ENCODE measurements at regions not wholly inside any gene's neighbourhood (a gene's known extent, or its start where the extent isn't known, plus 50 kb on each side); places are given as distances from the start of the nearest gene placed in this dataset.

GRCh38 chr18:73214970-73215369, 347.2 kb upstream of the NETO1 start:
- Histone ChIP-seq H3T11ph (ENCODE audit: low read length) (no peak overlapping the region), H2BK20ac (ENCODE audit: low read depth, low read length, poor library complexity, severe bottlenecking) (no peak overlapping the region), H3K23ac (ENCODE audit: insufficient read length, low read depth, low read length) (no peak overlapping the region), H3K27me3 (ENCODE audit: insufficient read depth, low read length) (no peaks in the 10 kb centered on the region), H3K14ac (ENCODE audit: insufficient read depth, low read length) (no peak overlapping the region), H3K56ac (ENCODE audit: insufficient read length, low read depth, low read length) (no peak overlapping the region), H3K79me1 (ENCODE audit: insufficient read depth, low read depth, low read length, poor library complexity, severe bottlenecking) (no peaks in the 10 kb centered on the region), H3K4ac (ENCODE audit: low read depth, low read length) (no peak overlapping the region), H3K9ac (ENCODE audit: extremely low read depth, insufficient read length, low read length) (no peak overlapping the region), H2AFZ (ENCODE audit: low read length) (no peak overlapping the region), H2BK15ac (ENCODE audit: low read depth, low read length) (no peak overlapping the region), H2BK12ac (ENCODE audit: insufficient read length, low read depth, low read length) (no peak overlapping the region), H2AK5ac (ENCODE audit: insufficient read length, low read length) (no peak overlapping the region), H3K4me2 (ENCODE audit: insufficient read depth, insufficient read length, low read length) (no peak overlapping the region), H2BK120ac (ENCODE audit: low read depth, low read length, poor library complexity, severe bottlenecking) (no peak overlapping the region), H3K9me3 (ENCODE audit: control insufficient read depth, low read depth, low read length) (peaks cover 7% of the 10 kb centered on the region), H2BK5ac (ENCODE audit: insufficient read length, low read length) (no peak overlapping the region), H3K18ac (ENCODE audit: insufficient read length, low read depth, low read length) (no peak overlapping the region), H3K23me2 (ENCODE audit: insufficient read length, low read depth, low read length, poor library complexity, severe bottlenecking) (no peaks in the 10 kb centered on the region), H3K79me2 (ENCODE audit: insufficient read depth, low read length) (no peaks in the 10 kb centered on the region), H4K20me1 (ENCODE audit: control insufficient read depth, insufficient read depth, insufficient read length) (no peaks in the 10 kb centered on the region), H4K5ac (ENCODE audit: insufficient read length, low read depth, low read length) (no peak overlapping the region), H4K8ac (replicated peaks; ENCODE audit: insufficient read length, low read depth, low read length) (no peak overlapping the region), H3K4me1 (ENCODE audit: insufficient read depth, low read length) (no peaks in the 10 kb centered on the region), H3K27ac (ENCODE audit: insufficient read length, low read depth, low read length) (no peak overlapping the region), H4K91ac (ENCODE audit: insufficient read length, low read depth, low read length) (no peak overlapping the region)
- no peak for TF ChIP-seq CTCF (conservative IDR thresholded peaks at IDR 0.05)
- H3K36me3 Mint-ChIP-seq (ENCODE audit: insufficient read depth in 1 of 3, low read depth in 3 of 3) = peaks cover 0 to 6% (median 6%) of the 10 kb centered on the region in 3 experiments; a peak in 3 of 7 replicates
- no peak overlapping the region for H3K4me3 Mint-ChIP-seq
- DNase-seq = no peak
- H3K9me3 Mint-ChIP-seq = peaks cover 6 to 11% of the 10 kb centered on the region in 2 experiments; a peak in 4 of 5 replicates
- H3K27ac Mint-ChIP-seq = no peak overlapping the region
- WGBS (ENCODE audit: extremely low coverage, insufficient read length, low lambda C conversion rate) = no CpG with 5 or more reads among the region's 7 CpGs
- no peaks in the 10 kb centered on the region for H3K4me1 Mint-ChIP-seq
- no peaks in the 10 kb centered on the region for H3K27me3 Mint-ChIP-seq (ENCODE audit: low read depth)

Measured in H9 (cell line).